HUES64 (cell line): ENCODE measurements at regions not wholly inside any gene's neighbourhood (a gene's known extent, or its start where the extent isn't known, plus 50 kb on each side); places are given as distances from the start of the nearest gene placed in this dataset.

Experiments used
- H3K27ac ChIP-seq: 2 replicates; pipeline ENCODE4 v1.7.0; 2013; ENCODE audit warnings: low read depth, low read length, inconsistent platforms
- H3K27me3 ChIP-seq: 2 replicates; pipeline ENCODE4 v1.6.1; 2013; ENCODE audit warnings: mild to moderate bottlenecking, low read length; ENCODE audit not compliant: insufficient read depth
- H3K36me3 ChIP-seq: 2 replicates; pipeline ENCODE4 v1.6.1; 2013; ENCODE audit warnings: mild to moderate bottlenecking, low read length; ENCODE audit not compliant: insufficient read depth
- H3K4me1 ChIP-seq: 2 replicates; pipeline ENCODE4 v1.6.1; 2013; ENCODE audit warnings: mild to moderate bottlenecking, low read length, moderate library complexity; ENCODE audit not compliant: insufficient read depth
- H3K4me3 ChIP-seq: 2 replicates; pipeline ENCODE4 v1.5.1; 2013; ENCODE audit warnings: mild to moderate bottlenecking, low read length, moderate library complexity
- H3K9ac ChIP-seq: 2 replicates; pipeline ENCODE4 v1.6.1; 2013; ENCODE audit warnings: mild to moderate bottlenecking, low read depth, low read length
- H3K9me3 ChIP-seq: 2 replicates; pipeline ENCODE4 v1.6.1; 2013; ENCODE audit warnings: low read depth, low read length; ENCODE audit not compliant: insufficient read depth
- WGBS: fragments of 150-250, 120-280 bp; methylation state at CpG from one replicate; pipeline ENCODE4 v1.1.7; 2013; ENCODE audit warnings: missing lambda C conversion rate; 5-methylcytosine and 5-hydroxymethylcytosine counted together

- Histone ChIP-seq H3K9ac (no peak overlapping the region), H3K27me3 (no peaks in the 10 kb centered on the region), H3K4me1 (no peaks in the 10 kb centered on the region), H3K27ac (no peak overlapping the region), H3K4me3 (no peak overlapping the region), H3K36me3 (no peaks in the 10 kb centered on the region), H3K9me3 (peaks cover 14% of the 10 kb centered on the region)
- 96% methylated on average over 6 of the region's 6 CpGs for WGBS
These were observed 275.5 kb upstream of the TMEM132C start for GRCh38 chr12:127991485-127991884.

GRCh38 chr12:127998988-127999387 is 268.0 kb upstream of the TMEM132C start:
- Histone ChIP-seq H3K4me3 (no peak overlapping the region), H3K4me1 (no peaks in the 10 kb centered on the region)
- WGBS, result 94% methylated on average over 4 of the region's 4 CpGs

GRCh38 chr12:128004383-128004938 is 262.5 kb upstream of the TMEM132C start:
- Histone ChIP-seq H3K4me1 (peaks cover 2% of the 10 kb centered on the region; the same call in 1 of the 2 replicates), H3K27me3 (no peaks in the 10 kb centered on the region), H3K4me3 (no peak overlapping the region), H3K9ac (no peak overlapping the region), H3K9me3 (no peaks in the 10 kb centered on the region), H3K27ac (no peak overlapping the region), H3K36me3 (no peaks in the 10 kb centered on the region)
- 96% methylated on average over 17 of the region's 17 CpGs for WGBS

More at GRCh38 chr12:127998988-127999387, 268.0 kb upstream of the TMEM132C start:
- H3K27me3 ChIP-seq, result no peaks in the 10 kb centered on the region
- H3K36me3 ChIP-seq, result no peaks in the 10 kb centered on the region
- no peak overlapping the region for H3K9ac ChIP-seq
- no peak overlapping the region for H3K27ac ChIP-seq
- H3K9me3 ChIP-seq, result no peaks in the 10 kb centered on the region

- Histone ChIP-seq H3K36me3 (no peaks in the 10 kb centered on the region), H3K9me3 (no peaks in the 10 kb centered on the region), H3K9ac (peak overlapping the region; percentile 9; the same call in 1 of the 2 replicates), H3K27ac (no peak overlapping the region), H3K4me3 (no peak overlapping the region), H3K4me1 (peaks cover 7% of the 10 kb centered on the region), H3K27me3 (no peaks in the 10 kb centered on the region)
- WGBS, result 95% methylated on average over 4 of the region's 4 CpGs
These were observed 259.7 kb upstream of the TMEM132C start for GRCh38 chr12:128007250-128007649.

DNA sequence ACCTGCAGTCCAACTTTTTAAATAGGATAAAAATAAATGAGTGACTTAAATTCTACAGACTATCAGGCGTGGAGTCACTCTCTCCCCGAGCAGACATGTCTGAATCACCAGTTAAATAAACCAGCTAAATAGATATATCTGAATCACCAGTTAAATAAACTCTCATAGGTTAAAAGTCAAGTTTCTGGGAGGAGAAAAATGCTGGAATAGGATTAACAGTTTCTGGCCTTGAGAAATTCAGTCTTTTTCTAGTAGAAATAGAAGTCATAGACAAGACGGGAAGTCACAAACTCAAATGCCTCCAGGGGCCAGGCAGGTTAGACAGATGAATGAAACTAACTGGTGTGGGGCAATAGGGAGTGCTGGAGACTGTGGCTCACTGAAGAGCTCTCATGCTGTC is 258.6 kb upstream of the TMEM132C start:
- H3K27ac ChIP-seq, result no peak overlapping the region

GRCh38 chr12:128009108-128009507 is 257.9 kb upstream of the TMEM132C start:
- no peak overlapping the region for H3K4me3 ChIP-seq
- no peak overlapping the region for H3K27ac ChIP-seq
- no peak overlapping the region for H3K9ac ChIP-seq
- no peaks in the 10 kb centered on the region for H3K9me3 ChIP-seq
- H3K27me3 ChIP-seq, result no peaks in the 10 kb centered on the region
- no peaks in the 10 kb centered on the region for H3K36me3 ChIP-seq
- 64% methylated on average over 8 of the region's 8 CpGs for WGBS
- peaks cover 7% of the 10 kb centered on the region for H3K4me1 ChIP-seq

More for the DNA sequence above, 258.6 kb upstream of the TMEM132C start:
- WGBS, result 94% methylated on average over 1 of the region's 3 CpGs
- Histone ChIP-seq H3K36me3 (no peaks in the 10 kb centered on the region), H3K9me3 (no peaks in the 10 kb centered on the region), H3K4me3 (no peak overlapping the region), H3K9ac (no peak overlapping the region), H3K4me1 (peaks cover 7% of the 10 kb centered on the region), H3K27me3 (no peaks in the 10 kb centered on the region)

DNA sequence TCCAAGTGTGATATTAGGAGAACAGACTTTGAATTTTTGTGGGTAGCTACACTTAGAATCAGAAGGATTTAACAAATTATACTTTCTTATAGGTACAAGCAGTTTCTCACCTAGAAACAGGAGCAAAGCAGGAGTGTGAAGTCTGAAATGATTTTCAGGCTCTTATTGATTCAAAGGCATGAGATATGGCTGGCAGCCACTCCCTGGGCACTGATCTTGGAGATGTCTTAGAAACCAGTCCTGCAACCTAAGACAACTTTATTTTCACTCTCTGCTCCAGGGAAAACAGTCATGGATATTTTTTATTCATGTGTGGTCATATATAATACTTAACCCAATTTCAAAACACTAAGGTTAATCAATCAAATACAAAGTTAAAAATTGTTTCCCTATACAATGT is 254.9 kb upstream of the TMEM132C start:
- Histone ChIP-seq H3K4me1 (peaks cover 7% of the 10 kb centered on the region), H3K27ac (no peak overlapping the region), H3K9me3 (no peaks in the 10 kb centered on the region), H3K9ac (no peak overlapping the region), H3K27me3 (no peaks in the 10 kb centered on the region), H3K36me3 (no peaks in the 10 kb centered on the region), H3K4me3 (no peak overlapping the region)

DNA sequence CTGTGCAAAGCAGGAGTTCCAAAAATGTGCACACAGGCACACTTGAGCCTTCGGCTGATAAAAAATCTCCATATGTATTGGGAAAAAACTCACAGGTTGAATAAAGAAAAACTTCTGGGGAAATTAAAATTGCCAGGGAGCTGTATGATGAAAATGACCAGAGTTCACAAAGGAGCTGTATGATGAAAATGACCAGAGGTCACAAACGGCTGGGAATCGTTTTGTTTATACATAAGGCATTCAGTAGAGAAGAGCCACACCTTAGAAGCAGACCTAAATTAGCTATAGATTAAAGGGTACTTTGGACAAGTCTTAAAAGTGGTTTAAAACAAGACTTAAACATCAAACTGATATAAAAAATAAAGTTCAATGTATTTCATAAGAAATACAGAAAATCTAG is 251.7 kb upstream of the TMEM132C start:
- Histone ChIP-seq H3K9ac (no peak overlapping the region), H3K9me3 (no peaks in the 10 kb centered on the region), H3K4me1 (peaks cover 3% of the 10 kb centered on the region; the same call in 1 of the 2 replicates), H3K27me3 (no peaks in the 10 kb centered on the region), H3K27ac (no peak overlapping the region), H3K4me3 (no peak overlapping the region), H3K36me3 (no peaks in the 10 kb centered on the region)
- 98% methylated on average over 3 of the region's 3 CpGs for WGBS

DNA sequence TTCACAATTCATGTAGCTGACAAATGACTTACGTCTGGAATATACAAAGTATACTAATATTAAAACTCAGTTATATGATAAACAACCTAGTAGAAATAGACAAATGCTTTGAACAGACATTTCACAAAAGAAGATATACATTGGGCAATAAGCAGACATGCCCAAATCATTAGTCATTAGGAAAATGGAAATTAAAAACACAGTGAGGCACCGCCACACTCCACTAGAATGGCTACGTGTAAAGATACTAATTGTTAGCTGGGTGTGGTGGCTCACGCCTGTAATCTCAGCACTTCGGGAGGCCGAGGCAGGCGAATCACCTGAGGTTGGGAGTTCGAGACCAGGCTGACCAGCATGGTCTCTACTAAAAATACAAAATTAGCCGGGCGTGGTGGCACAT is 248.9 kb upstream of the TMEM132C start:
- Histone ChIP-seq H3K36me3 (no peaks in the 10 kb centered on the region), H3K27me3 (no peaks in the 10 kb centered on the region), H3K27ac (no peak overlapping the region), H3K4me3 (no peak overlapping the region), H3K9me3 (no peaks in the 10 kb centered on the region), H3K4me1 (no peaks in the 10 kb centered on the region), H3K9ac (no peak overlapping the region)
- 87% methylated on average over 9 of the region's 10 CpGs for WGBS

DNA sequence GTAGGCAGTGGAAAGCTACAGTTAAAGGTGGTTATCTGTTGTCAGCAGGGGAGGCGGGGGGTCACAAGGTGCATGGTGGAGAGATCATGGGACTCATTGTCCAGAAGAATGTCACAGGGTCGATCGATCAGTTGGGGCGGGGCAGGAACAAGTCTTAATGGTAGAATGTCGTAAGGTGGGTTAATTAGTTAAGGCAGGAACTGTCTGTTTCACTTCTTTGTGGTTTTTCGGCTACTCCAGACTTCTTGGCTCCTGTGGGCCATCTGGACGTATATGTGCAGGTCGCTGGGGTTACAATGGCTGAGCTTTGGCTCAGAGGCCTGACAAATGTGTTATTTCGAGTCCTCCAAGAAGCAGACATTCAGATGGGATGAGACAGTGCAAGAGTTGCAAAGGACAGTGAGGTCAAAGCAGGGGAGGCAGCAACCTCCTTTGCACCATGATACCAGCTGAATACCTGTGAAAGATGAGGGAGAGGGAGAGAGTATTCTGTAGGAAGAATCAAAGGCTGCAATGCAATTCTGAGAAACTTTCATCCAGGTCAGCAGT is 246.9 kb upstream of the TMEM132C start:
- H3K9ac ChIP-seq, result no peak overlapping the region
- H3K27me3 ChIP-seq, result no peaks in the 10 kb centered on the region
- 85% methylated on average over 9 of the region's 9 CpGs for WGBS
- no peaks in the 10 kb centered on the region for H3K4me1 ChIP-seq
- no peaks in the 10 kb centered on the region for H3K9me3 ChIP-seq
- H3K4me3 ChIP-seq, result no peak overlapping the region
- no peak overlapping the region for H3K27ac ChIP-seq
- H3K36me3 ChIP-seq, result no peaks in the 10 kb centered on the region

DNA sequence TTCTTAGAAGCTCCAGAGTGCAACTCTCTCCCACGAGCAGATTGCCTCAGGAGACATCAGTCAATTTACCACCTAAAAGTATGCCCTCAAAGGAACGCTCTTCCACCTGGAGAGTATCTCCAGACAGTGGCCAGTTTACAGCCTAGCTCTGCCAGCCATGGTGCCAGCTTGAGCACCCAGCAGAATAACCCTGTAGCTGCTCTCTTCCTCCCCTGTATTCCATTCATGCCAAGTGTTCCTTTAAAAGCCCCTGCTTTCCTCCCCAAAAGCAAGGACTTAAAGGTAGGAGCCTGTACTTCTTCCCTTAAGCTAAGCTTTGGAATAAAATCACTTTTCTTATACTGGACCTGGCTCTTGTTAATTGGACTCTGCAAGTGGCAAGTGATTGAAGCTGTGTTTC is 245.4 kb upstream of the TMEM132C start:
- H3K9me3 ChIP-seq, result no peaks in the 10 kb centered on the region
- no peaks in the 10 kb centered on the region for H3K36me3 ChIP-seq
- 69% methylated on average over 2 of the region's 2 CpGs for WGBS
- H3K27me3 ChIP-seq, result no peaks in the 10 kb centered on the region
- H3K4me1 ChIP-seq, result peaks cover 8% of the 10 kb centered on the region
- H3K27ac ChIP-seq, result no peak overlapping the region
- H3K4me3 ChIP-seq, result no peak overlapping the region
- H3K9ac ChIP-seq, result no peak overlapping the region
